ENCODE measurements at regions not wholly inside any gene's neighbourhood (a gene's known extent, or its start where the extent isn't known, plus 50 kb on each side); places are given as distances from the start of the nearest gene placed in this dataset.

DNA sequence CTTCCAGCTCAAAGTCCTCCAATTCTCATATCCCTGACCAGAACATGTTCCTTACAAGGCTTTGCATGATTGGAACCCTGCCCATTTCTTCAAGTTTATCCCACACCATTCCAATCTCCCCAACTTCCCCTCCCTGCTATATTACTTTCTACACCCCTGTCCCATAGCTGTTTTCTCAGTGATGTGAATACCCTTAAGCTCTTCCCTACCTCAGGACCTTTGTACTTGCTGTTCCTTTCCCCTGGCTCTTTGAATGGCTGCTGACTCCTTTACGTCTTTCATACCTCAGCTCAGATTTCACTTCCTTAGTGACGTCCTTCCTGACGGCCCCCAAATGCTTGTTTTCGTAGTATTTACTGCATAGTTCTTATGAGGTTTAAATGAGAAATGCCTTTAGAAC lies 166.2 kb upstream of the ZNF462 start:
- no peak for TF ChIP-seq CTCF (IDR thresholded peaks at IDR 0.05)
- no peak for TF ChIP-seq ZFX (IDR thresholded peaks at IDR 0.05; ENCODE audit: borderline replicate concordance)

All from 22Rv1 (cell line).